WI38 (cell line): ENCODE measurements at regions not wholly inside any gene's neighbourhood (a gene's known extent, or its start where the extent isn't known, plus 50 kb on each side); places are given as distances from the start of the nearest gene placed in this dataset.

Experiments used
- H3K4me3 ChIP-seq: 2 replicates; pipeline ENCODE4 v1.5.1; 2011; ENCODE audit warnings: low read depth, mild to moderate bottlenecking, control low read depth, low read length
- TF ChIP-seq, protein P1 (sequence below): IDR thresholded peaks from 2 replicates; pipeline ENCODE4 v1.5.1; 2012; ENCODE audit warnings: low read depth, mild to moderate bottlenecking, control low read depth, low read length

DNA sequence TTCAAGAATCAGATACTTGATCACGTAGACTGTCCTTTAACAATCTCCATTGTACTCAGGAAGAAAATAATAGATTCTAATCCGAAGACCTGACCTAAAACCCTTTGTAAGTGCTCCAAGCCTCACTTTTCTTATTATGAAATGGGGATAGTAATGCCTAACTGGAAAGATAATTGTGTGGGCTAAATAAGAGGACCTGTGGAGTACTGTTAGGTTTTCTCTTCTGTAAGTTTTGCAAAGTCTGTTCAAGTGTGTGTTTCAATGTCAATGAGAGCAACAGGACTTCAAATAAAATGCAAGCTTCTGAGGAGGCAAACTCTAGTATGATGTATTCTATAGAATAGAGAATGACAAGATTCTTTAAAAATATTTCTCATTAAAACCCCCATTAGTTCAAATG lies 348.6 kb downstream of the USP25 start:
- TF ChIP-seq, protein P1, sequence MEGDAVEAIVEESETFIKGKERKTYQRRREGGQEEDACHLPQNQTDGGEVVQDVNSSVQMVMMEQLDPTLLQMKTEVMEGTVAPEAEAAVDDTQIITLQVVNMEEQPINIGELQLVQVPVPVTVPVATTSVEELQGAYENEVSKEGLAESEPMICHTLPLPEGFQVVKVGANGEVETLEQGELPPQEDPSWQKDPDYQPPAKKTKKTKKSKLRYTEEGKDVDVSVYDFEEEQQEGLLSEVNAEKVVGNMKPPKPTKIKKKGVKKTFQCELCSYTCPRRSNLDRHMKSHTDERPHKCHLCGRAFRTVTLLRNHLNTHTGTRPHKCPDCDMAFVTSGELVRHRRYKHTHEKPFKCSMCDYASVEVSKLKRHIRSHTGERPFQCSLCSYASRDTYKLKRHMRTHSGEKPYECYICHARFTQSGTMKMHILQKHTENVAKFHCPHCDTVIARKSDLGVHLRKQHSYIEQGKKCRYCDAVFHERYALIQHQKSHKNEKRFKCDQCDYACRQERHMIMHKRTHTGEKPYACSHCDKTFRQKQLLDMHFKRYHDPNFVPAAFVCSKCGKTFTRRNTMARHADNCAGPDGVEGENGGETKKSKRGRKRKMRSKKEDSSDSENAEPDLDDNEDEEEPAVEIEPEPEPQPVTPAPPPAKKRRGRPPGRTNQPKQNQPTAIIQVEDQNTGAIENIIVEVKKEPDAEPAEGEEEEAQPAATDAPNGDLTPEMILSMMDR = no peak
- H3K4me3 ChIP-seq = no peak overlapping the region

DNA sequence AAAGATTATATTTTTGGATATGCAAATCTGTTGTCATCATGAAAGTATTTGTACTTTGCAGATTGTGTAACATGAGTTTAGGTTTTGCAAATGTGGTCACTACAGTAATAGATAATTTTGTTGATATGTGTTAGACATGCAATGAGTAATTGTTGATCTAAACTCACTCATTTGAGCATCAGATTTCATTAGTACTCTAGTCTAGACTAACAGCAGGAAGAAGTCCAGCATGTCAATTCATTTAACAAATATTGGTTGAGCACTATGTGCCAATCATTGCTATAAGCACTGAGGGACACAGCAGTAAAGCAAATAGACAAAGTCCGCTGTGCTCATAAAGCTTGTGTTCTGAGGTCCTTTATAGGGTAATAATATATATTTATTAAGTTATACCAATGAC lies 350.0 kb downstream of the USP25 start:
- no peak overlapping the region for H3K4me3 ChIP-seq
- TF ChIP-seq, protein P1 = no peak

DNA sequence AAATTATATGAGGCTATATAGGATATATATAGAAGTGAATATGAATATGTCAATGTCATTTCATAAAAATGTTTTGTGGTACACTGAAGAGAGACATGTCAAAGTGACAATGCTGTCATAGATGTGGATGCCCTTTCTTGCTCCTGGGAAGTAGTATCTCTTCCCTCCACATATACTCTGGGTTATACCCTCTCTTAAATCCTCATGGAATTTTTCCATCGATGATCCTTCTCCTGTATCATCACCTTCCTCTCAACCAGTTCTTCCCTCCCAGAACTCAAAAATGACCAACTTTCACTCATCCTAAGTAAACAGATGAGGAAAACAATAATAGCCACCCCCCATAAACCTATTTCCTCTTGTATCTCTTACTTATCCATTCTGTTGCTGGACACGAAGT lies 351.5 kb downstream of the USP25 start:
- H3K4me3 ChIP-seq = no peak overlapping the region
- TF ChIP-seq, protein P1 = no peak

DNA sequence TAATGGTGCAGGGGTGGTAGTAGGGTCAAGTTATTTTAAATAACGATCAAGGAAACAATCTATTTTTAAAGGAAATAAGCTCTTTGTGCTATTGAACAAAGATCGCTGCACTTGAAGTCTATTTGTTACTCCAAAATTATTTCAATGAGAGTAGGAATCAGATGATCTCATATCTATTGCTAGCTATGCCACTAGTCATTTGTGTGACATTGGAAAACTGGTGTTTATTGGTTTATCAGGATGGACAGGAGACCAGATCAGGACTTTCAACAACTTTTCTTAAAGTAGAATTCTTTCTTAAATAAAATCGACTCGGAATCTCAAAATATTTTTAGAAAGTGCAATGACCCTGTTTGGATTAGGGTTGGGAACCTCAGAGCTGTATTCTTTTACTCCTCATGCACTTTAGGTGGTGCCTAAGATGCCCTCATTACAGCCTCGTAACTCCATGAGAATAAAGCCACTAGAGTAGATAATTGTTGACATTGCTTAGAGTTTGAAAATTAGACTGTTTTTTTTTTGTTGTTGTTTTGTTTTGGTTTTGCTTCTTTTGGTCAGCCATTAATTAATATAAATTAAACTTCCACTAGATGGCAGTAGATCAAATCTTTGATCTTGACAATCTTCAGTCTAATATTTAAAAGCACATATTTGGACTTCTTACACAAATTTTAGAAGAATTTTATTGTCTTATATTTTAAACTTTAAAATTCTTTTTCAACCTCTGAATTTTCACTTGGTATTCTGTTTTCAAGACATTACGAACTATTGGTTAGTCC lies 352.4 kb downstream of the USP25 start:
- no peak overlapping the region for H3K4me3 ChIP-seq
- TF ChIP-seq, protein P1 = no peak

DNA sequence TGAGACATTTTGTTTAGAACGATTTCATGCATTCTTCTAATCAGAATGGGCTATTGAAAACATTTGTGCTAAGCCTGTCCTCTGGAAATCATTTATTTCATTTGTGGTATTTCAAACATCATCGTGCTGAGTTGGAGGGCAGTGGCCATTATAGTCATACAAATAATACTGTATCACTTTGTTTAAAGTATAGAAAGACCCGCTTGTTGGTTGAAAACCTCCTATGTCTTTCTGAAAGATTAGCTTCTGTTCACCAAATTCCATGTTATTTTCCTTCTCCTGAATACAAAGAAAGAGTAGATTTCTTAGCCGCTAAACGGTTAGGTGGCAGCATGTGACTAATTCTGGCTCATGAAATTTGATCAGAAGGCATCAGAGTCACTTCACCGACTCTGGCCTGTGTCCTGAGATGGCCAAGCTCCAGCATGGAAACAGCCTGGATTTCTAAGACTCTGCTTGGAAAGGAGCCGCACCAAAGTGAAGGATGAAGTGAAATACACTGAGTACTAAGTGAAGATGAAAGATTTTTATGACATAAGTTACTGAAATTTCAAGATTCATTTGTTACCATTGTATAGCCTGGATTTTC lies 355.1 kb downstream of the USP25 start:
- H3K4me3 ChIP-seq = no peak overlapping the region
- TF ChIP-seq, protein P1 = no peak

DNA sequence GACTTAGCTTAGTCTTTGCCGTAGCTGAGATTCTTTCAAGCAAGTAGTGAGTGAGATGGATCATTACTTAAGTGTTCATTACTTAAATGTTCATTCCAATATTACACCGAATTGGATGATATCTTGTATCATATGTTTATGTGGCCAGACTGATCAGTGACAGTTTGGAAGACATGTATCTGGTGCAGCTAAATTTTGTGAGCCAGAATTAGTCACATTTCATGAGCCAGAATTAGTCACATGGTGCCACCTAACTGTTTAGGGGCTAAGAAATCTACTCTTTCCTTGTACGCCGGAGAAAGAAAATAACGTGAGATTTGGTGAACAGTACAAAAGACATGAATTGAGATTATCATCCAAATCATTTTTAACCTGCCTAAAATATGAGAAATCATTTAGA lies 355.6 kb downstream of the USP25 start:
- TF ChIP-seq, protein P1 = no peak
- no peak overlapping the region for H3K4me3 ChIP-seq

DNA sequence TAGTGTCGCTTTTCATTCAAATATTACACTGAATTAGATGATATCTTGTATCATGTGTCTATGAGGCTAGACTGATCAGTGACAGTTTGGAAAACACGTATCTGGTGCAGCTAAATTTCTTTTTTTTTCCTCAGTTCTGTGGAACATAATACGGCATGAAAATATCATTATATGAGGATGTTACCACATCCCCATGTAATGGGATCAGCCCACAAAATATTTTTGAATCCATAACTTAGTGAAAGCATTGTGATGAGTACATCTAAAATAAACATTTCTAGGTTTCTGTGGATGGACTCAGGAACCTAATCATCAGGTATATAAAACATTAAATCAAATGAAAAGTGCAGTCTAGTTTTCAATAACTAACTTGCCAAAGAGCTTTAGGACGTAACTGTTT lies 356.3 kb downstream of the USP25 start:
- TF ChIP-seq, protein P1 = no peak
- H3K4me3 ChIP-seq = no peak overlapping the region
